Renal pelvis (tissue), 1 donor: ENCODE measurements at regions not wholly inside any gene's neighbourhood (a gene's known extent, or its start where the extent isn't known, plus 50 kb on each side); places are given as distances from the start of the nearest gene placed in this dataset.

Experiments
- DNase-seq: peaks from one replicate; pipeline ENCODE4 v3.0.0-alpha.2; 2013

- DNase-seq, result no peak
These were observed 119.2 kb downstream of the VAPA start for GRCh38 chr18:10033016-10033399.

GRCh38 chr18:10035281-10035991, 121.6 kb downstream of the VAPA start:
- no peak for DNase-seq

GRCh38 chr18:10036479-10036878, 122.7 kb downstream of the VAPA start:
- no peak for DNase-seq

- no peak for DNase-seq
These were observed 123.4 kb downstream of the VAPA start for GRCh38 chr18:10037181-10037580.

GRCh38 chr18:10038268-10038667, 124.5 kb downstream of the VAPA start:
- DNase-seq, result no peak

GRCh38 chr18:10040287-10041011, 126.6 kb downstream of the VAPA start:
- DNase-seq, result no peak

- no peak for DNase-seq
These were observed 127.4 kb downstream of the VAPA start for GRCh38 chr18:10041180-10041579.

- DNase-seq, result no peak
These were observed 128.7 kb downstream of the VAPA start for GRCh38 chr18:10042492-10042891.

GRCh38 chr18:10044054-10044453, 130.2 kb downstream of the VAPA start:
- no peak for DNase-seq

- no peak for DNase-seq
These were observed 131.6 kb downstream of the VAPA start for GRCh38 chr18:10045296-10045891.

GRCh38 chr18:10046178-10046807, 132.5 kb downstream of the VAPA start:
- no peak for DNase-seq

GRCh38 chr18:10047237-10047636, 133.4 kb downstream of the VAPA start:
- DNase-seq, result no peak

GRCh38 chr18:10049747-10050146, 135.9 kb downstream of the VAPA start:
- no peak for DNase-seq

GRCh38 chr18:10050956-10051355, 137.1 kb downstream of the VAPA start:
- no peak for DNase-seq

GRCh38 chr18:10051877-10052631, 138.2 kb downstream of the VAPA start:
- no peak for DNase-seq

- DNase-seq, result no peak
These were observed 139.1 kb downstream of the VAPA start for GRCh38 chr18:10052871-10053270.

GRCh38 chr18:10053861-10054260, 140.0 kb downstream of the VAPA start:
- no peak for DNase-seq

- DNase-seq, result no peak
These were observed 140.6 kb downstream of the VAPA start for GRCh38 chr18:10054366-10054765.

GRCh38 chr18:10055125-10055750, 141.4 kb downstream of the VAPA start:
- no peak for DNase-seq

GRCh38 chr18:10056506-10056905, 142.7 kb downstream of the VAPA start:
- no peak for DNase-seq

- no peak for DNase-seq
These were observed 143.6 kb downstream of the VAPA start for GRCh38 chr18:10057401-10057893.
